ENCODE measurements at regions not wholly inside any gene's neighbourhood (a gene's known extent, or its start where the extent isn't known, plus 50 kb on each side); places are given as distances from the start of the nearest gene placed in this dataset.
"Not testable (repeated sequence)": the region's sequence is repeated elsewhere in the genome, so short reads cannot be mapped to it uniquely, and the experiment has no call there.

- peak; percentile 92 for DNase-seq
Measured at GRCh38 chr14:106774889-106775480, 1248.6 kb downstream of the TMEM121 start.

- DNase-seq = no peak
Measured at GRCh38 chr14:106776395-106776983, 1250.1 kb downstream of the TMEM121 start.

- no peak for DNase-seq
Measured at GRCh38 chr14:106778986-106779385, 1252.6 kb downstream of the TMEM121 start.

- no peak for DNase-seq
Measured at GRCh38 chr14:106786697-106787096, 1260.3 kb downstream of the TMEM121 start.

GRCh38 chr14:106787626-106788025, 1261.2 kb downstream of the TMEM121 start:
- no peak for DNase-seq

- no peak for DNase-seq
Measured at GRCh38 chr14:106788534-106788933, 1262.2 kb downstream of the TMEM121 start.

- DNase-seq = no peak
Measured at GRCh38 chr14:106789318-106789717, 1262.9 kb downstream of the TMEM121 start.

GRCh38 chr14:106790189-106791036, 1264.0 kb downstream of the TMEM121 start:
- DNase-seq = peak; percentile 89

- DNase-seq = no peak
Measured at GRCh38 chr14:106792543-106792942, 1266.2 kb downstream of the TMEM121 start.

- DNase-seq = not testable (repeated sequence)
Measured at GRCh38 chr14:106798166-106798565, 1271.8 kb downstream of the TMEM121 start.

- DNase-seq = no peak
Measured at GRCh38 chr14:106802413-106803364, 1276.3 kb downstream of the TMEM121 start.

- DNase-seq = no peak
Measured at GRCh38 chr14:106803379-106803778, 1277.0 kb downstream of the TMEM121 start.

GRCh38 chr14:106807493-106807892, 1281.1 kb downstream of the TMEM121 start:
- no peak for DNase-seq

- DNase-seq = no peak
Measured at GRCh38 chr14:106808458-106808857, 1282.1 kb downstream of the TMEM121 start.

GRCh38 chr14:106808907-106809306, 1282.5 kb downstream of the TMEM121 start:
- no peak for DNase-seq

- no peak for DNase-seq
Measured at GRCh38 chr14:106809615-106810014, 1283.2 kb downstream of the TMEM121 start.

GRCh38 chr14:106810168-106810567, 1283.8 kb downstream of the TMEM121 start:
- not testable (repeated sequence) for DNase-seq

GRCh38 chr14:106811162-106811561, 1284.8 kb downstream of the TMEM121 start:
- no peak for DNase-seq

- DNase-seq = no peak
Measured at GRCh38 chr14:106812788-106813476, 1286.5 kb downstream of the TMEM121 start.

GRCh38 chr14:106813477-106813823, 1287.1 kb downstream of the TMEM121 start:
- DNase-seq = no peak

GRCh38 chr14:106820119-106820518, 1293.7 kb downstream of the TMEM121 start:
- DNase-seq = no peak

GRCh38 chr14:106821119-106821518, 1294.7 kb downstream of the TMEM121 start:
- no peak for DNase-seq

Data from activated effector memory CD4-positive, alpha-beta T cell treated with anti-CD3 and anti-CD28 coated beads, Interleukin-2, amount 50 U/mL, for 16 hours (primary cell).